HG02840 (cell line): ENCODE measurements at regions not wholly inside any gene's neighbourhood (a gene's known extent, or its start where the extent isn't known, plus 50 kb on each side); places are given as distances from the start of the nearest gene placed in this dataset.
"Not testable (repeated sequence)": the region's sequence is repeated elsewhere in the genome, so short reads cannot be mapped to it uniquely, and the experiment has no call there.

Source experiments
- ATAC-seq: cut with Tn5 transposase; IDR thresholded peaks from one replicate; pipeline ENCODE4 v1.9.1; 2021; ENCODE audit warnings: mild to moderate bottlenecking, moderate library complexity, moderate number of reproducible peaks; ENCODE audit not compliant: unreplicated experiment, low FRiP score

DNA sequence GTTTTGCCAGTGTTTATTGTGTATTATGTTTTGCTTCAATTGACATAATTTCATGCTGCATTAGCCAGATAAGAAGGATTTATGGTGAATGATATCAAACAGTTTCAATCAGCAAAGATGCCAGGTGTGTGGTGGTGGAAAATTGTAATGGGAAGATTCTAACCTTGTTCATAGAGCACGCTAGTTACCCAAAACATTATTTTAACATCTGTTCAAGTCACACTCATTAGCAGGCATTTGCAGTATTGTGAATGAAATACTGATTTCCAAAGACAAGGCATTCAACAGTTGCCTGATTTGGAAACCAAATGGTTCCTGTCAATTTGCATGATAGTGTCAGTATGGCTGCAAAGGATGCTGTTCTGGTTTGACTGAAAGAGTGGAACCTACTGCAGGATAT, 129.7 kb downstream of the EPC1 start:
- no peak for ATAC-seq

DNA sequence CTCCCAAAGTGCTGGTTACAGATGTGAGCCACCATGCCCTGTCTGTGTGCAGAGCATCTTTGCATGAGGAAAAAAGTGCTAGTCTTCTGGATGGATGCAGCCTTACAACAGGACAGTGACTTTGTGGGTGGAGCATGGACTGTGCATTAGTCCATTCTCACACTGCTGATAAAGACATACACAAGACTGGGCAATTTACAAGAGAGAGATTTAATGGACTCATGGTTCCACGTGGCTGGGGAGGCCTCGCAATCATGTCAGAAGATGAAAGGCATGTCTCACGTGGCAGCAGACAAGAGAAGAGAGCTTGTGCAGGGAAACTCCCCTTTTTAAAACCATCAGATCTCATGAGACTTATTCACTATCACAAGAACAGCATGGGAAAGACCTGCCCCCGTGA, 133.1 kb downstream of the EPC1 start:
- not testable (repeated sequence) for ATAC-seq

- no peak for ATAC-seq
Observed at GRCh38 chr10:32211046-32211363, 136.0 kb downstream of the EPC1 start.

GRCh38 chr10:32210306-32211045, 136.5 kb downstream of the EPC1 start:
- ATAC-seq = no peak

DNA sequence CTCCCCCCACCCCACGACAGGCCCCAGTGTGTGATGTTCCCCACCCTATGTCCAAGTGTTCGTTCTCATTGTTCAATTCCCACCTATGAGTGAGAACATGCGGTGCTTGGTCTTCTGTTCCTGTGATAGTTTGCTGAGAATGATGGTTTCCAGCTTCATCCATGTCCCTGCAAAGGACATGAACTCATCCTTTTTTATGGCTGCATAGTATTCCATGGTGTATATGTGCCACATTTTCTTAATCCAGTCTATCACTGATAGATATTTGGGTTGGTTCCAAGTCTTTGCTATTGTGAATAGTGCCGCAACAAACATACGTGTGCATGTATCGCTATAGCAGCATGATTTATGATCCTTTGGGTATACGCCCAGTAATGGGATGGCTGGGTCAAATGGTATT, 139.0 kb downstream of the EPC1 start:
- not testable (repeated sequence) for ATAC-seq

- ATAC-seq = no peak
Observed at GRCh38 chr10:32207544-32207943, 139.4 kb downstream of the EPC1 start.

- ATAC-seq = no peak
Observed at GRCh38 chr10:32205670-32206069, 141.3 kb downstream of the EPC1 start.

GRCh38 chr10:32204606-32205005, 142.4 kb downstream of the EPC1 start:
- no peak for ATAC-seq

GRCh38 chr10:32199714-32200394, 143.6 kb upstream of the KIF5B start:
- no peak for ATAC-seq

DNA sequence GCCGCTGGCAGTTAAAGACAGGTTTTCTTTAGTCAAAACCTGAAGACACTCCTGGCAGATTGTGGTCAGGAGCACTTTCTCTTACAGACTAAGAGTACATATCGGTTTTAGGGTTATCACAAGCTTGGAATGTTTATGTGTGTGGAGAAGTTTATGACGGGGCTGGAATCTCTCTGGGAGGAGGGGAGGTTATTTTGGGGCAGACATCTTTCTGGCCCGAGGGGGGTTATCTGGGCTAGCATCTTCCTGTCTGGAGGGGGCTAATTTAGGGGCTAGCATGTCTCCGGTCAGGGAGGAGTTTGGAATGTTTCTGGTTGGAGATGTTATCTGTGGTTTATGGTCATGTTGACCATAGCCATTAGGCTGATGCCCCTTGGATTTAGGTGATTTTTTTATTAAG, 141.2 kb upstream of the KIF5B start:
- ATAC-seq = no peak

DNA sequence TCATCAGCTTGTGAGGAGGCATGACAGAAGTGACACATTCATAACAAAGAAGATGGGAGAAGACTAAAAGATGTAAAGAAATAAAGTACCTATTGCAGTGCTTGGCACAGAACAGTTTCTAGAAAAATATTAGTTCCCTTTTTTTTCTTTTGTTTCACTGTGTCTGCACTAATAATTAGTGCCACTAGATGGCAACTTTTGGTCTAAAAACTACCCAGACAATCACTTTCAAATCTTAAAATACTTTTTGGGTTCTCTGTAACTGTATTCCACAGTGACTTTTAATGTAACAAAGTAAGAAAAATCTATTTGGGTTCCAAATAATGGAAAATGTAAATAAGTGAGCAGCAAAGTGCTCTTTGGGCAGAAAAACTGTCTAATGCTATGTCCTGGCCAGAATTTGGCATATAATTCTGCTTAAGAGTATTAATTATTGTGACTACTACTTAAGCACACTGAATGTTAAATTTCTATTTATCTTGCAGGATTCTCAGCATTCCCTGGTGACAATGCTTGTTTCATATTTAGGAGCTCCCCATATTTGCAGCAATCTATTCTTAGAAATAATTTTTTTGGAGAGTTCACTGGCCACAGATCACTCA, 134.8 kb upstream of the KIF5B start:
- peak; percentile 73 for ATAC-seq

GRCh38 chr10:32189400-32190084, 133.3 kb upstream of the KIF5B start:
- ATAC-seq = no peak

- not testable (repeated sequence) for ATAC-seq
Observed at GRCh38 chr10:32188601-32189000, 132.4 kb upstream of the KIF5B start.

- no peak for ATAC-seq
Observed at GRCh38 chr10:32187686-32188085, 131.5 kb upstream of the KIF5B start.

DNA sequence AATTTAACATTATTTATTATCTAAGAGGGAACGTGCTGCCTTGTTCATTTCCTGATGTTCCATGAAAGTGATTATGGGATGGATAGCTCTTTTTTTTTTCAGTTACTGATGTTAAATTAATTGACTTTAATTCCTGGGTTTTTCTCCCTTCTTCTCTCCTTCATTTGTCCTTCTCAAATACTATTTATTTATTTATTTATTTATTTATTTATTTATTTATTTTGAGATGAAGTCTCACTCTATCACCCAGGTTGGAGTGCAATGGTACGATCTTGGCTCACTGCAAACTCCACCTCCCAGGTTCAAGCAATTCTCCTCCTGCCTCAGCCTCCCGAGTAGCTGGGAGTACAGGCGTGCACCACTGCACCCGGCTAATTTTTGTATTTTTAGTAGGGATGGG, 127.4 kb upstream of the KIF5B start:
- ATAC-seq = not testable (repeated sequence)

DNA sequence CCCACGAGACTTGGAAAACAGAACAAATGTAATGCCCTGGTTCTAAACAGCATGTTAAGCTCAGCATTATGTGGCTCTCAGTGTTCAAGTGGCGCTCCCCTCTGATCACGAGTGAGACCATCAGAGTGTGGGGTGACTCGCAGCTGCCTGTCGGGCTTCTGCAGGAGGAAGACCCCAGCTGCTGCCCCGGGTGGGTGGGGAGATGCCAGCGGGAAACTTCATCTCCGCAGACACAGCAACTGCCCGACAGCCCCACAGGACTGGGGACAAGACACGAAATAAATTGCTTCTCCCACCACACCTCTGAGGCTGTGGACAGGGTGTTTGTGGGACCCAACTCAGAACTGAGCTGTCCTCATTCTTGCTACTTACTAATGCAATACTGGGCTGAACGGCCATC, 126.3 kb upstream of the KIF5B start:
- no peak for ATAC-seq

DNA sequence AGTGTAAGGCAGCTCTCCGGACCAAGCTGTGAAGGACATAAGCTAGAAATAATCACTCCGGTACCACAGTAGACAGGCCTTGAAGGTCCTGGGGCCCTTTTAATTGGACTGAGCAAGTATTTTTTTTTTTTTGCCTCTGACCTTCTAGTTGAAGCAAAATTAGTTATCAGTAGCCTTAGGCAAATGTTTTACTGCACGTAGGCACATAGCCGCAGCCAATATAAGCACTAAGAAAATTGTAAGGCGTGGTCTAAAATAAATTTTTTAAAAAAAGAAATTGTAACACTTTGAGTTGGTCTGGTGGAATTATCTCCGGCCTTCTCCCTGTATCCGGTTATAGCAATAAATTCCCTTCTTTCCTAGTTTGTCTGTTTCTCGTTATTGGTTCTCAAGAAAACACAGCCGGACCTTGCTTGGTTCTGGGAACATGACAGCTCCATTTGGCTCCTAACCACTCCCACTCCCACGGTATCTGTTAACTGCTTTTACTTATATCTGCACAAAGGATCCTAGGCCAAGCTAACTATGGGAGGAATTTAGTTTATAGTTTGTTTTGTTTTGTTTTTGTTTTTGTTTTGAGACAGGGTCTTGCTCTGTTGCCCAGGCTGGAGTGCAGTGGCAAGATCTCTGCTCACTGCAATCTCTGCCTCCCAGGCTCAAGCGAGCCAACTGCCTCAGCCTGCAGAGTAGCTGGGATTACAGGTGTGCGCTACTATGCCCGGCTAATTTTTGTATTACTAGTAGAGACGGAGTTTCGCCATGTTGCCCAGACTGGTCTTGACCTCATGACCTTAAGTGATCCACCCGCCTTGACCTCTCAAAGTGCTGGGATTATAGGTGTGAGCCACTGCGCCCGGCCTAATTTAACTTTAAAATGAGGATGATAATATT, 124.4 kb upstream of the KIF5B start:
- ATAC-seq = no peak

DNA sequence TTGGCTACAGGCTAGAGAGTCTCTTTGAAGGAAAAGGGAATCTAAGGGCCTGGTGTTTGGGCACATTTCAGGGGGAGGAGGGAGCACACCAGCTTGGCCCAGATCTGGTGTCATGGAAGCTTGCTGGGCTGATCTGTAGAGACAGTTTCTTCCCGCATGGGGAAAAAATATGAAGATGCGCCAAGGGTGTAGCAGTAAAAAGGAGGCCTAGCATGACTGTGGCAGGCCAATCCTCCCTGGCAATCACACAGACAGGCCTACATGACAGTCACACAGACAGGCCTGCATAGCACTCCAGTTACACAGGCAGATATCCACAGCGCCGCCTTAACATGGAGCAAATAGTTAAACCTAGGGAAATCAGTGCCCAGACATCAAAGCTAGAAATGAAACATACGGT, 123.6 kb upstream of the KIF5B start:
- no peak for ATAC-seq

- ATAC-seq = not testable (repeated sequence)
Observed at GRCh38 chr10:32177594-32177993, 121.4 kb upstream of the KIF5B start.

GRCh38 chr10:32175629-32176028, 119.4 kb upstream of the KIF5B start:
- ATAC-seq = no peak
